Left forelimb (tissue), 1 donor: ENCODE measurements at regions not wholly inside any gene's neighbourhood (a gene's known extent, or its start where the extent isn't known, plus 50 kb on each side); places are given as distances from the start of the nearest gene placed in this dataset.
"Not testable (repeated sequence)": the region's sequence is repeated elsewhere in the genome, so short reads cannot be mapped to it uniquely, and the experiment has no call there.

Experiments used
- DNase-seq: peaks from one replicate; pipeline ENCODE4 v3.0.0-alpha.2; 2018; ENCODE audit warnings: low spot score

DNA sequence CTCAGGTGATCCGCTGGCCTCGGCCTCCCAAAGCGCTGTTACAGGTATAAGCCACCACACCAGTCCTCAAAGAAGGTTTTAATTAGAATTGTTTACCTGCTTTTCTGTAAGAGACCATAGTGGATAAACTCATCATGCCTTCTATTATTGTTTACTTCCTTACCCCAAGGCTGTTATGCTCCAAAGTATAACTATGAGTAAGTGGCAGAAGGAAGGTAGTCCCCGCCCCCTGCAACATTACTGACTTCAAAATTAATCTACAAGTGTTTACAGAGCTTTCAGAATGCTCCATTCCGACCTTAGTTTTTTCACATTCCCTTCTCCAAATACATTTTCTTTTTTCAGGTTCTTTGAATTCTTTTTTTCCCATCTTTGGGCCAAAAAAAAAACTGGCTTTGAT, 480.5 kb upstream of the NOX3 start:
- no peak for DNase-seq

DNA sequence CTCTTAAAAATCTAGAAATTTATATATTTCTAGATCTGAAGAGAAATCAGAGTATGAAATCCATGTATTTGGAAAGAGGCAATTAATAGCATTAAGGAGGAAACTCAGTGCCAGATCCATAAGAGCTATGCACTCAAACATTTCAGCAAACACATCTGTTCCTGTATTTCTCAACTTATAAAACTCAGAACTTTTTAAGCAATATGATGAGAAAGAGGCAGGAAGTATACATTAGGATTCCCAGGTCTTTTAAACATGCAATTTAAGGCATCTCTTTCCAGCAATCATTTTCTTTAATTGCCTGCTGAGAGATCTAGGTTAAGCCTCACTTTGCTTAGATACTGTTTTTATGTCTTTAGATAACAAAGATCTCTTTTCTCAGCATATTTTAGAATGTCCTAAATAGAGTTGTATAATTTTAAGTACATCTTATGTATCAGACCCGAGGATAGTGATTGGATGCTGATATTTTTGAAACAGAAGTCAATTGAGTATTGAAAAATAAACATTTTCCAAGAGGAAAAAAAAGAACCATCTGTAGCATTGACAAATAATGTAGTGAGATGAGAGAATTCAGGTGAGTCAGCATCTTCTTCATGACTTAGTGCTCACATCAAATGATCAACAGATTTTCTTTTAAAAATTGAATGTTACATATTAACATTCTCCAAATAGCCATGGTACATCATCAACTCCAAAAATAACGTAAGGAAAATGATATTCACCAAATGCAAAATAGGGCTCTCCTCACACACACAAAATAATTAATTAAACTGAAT, 461.4 kb upstream of the NOX3 start:
- DNase-seq, result no peak

DNA sequence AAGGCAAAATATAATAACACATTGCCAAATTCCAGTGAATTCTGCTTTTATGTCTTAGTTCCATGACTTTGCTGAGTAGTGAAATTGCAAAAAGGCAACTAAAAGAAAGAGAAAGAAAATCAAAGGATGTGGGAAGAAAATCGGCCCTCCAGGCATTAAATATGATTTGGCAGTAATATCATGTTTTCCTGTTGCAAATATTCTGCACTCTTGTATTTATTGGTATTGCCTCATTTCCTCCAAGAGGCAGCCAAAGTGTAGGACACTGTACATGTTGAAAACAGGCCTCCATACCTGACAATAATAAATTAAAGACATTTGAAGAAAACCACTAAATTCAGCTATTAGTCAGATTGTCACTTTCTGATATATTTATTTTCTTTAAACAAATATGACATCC, 460.0 kb upstream of the NOX3 start:
- DNase-seq, result no peak

DNA sequence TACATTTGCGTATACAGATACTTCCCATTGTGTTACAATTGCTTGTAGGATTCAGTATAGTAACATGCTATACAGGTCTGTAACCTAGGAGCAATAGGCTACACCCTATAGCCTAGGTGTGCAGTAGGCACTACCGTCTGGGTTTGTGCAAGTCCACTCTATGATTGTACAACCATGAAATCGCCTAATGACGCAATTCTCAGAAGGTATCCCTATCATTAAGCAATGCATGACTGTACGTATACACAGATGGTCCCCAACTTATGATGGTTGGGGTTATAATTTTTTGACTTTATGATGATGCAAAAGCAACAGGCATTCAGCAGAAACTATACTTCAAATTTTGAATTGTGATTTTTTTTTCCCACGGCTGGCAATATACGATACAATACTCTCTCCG, 458.2 kb upstream of the NOX3 start:
- no peak for DNase-seq

DNA sequence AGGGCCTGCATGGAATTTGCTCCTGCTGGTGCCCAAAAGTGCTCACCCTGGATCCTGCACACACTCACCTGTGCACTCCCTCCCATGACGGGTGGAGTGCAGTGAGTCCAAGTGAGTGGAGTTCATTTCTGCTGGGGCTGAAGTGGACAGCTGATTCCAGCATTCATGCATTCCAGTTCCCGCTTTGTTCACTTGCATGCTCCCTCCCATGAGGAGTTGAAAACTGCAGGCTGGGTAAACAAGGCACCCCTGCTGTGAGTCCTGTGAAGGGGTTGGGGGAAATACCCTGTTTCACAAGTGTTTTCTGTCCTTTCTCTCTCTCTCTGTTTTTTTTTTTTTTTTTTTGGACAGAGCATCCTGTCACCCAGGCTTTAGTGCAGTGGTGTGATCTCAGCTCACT, 454.1 kb upstream of the NOX3 start:
- no peak for DNase-seq

- no peak for DNase-seq
Measured at GRCh38 chr6:155895641-155896040, 440.0 kb upstream of the NOX3 start.

DNA sequence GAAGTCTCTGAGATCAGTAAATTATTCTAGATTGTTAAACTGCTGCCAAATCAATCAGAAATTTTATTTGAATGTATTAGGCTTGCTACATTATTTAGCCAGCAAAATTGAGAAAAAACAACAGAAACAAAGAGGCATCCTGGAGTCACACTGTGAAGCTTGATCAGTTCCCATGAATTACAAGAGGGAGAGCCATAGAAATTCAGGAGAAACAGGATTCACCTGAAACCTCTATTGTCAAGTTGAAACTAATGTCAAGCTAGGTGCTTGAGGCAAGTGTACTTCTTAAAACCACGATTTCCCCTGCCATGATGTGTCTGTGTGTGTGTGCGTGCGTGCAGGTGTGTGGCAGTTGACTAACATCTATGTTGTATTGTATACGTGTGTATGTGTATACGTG, 439.1 kb upstream of the NOX3 start:
- DNase-seq, result no peak

GRCh38 chr6:155894262-155894661, 438.6 kb upstream of the NOX3 start:
- no peak for DNase-seq

- no peak for DNase-seq
Measured at GRCh38 chr6:155890409-155890808, 434.8 kb upstream of the NOX3 start.

GRCh38 chr6:155889410-155889809, 433.8 kb upstream of the NOX3 start:
- DNase-seq, result no peak

- DNase-seq, result no peak
Measured at GRCh38 chr6:155887421-155887820, 431.8 kb upstream of the NOX3 start.

DNA sequence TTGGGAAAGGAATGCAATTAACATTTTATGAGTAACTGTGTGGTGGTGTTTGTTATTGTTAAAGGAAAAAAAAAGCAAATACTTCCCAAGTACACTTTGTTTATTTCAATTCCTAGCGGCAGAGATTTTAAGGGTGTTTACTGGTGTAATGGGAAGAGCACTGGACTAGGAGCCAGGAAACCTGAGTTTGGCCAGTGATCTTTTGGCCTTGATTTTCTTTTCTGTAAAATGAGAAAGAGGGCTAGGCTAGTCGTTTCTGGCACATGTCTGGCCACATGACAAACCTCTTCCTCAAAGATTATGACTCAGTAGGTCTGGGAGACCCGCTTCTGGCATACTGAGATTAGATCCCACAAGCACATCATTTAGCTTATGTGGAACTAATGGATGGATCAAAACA, 428.1 kb upstream of the NOX3 start:
- no peak for DNase-seq

GRCh38 chr6:155883334-155883731, 427.7 kb upstream of the NOX3 start:
- no peak for DNase-seq

- DNase-seq, result no peak
Measured at GRCh38 chr6:155882527-155883333, 427.1 kb upstream of the NOX3 start.

- no peak for DNase-seq
Measured at GRCh38 chr6:155881826-155882526, 426.3 kb upstream of the NOX3 start.

GRCh38 chr6:155880900-155881299, 425.3 kb upstream of the NOX3 start:
- no peak for DNase-seq

DNA sequence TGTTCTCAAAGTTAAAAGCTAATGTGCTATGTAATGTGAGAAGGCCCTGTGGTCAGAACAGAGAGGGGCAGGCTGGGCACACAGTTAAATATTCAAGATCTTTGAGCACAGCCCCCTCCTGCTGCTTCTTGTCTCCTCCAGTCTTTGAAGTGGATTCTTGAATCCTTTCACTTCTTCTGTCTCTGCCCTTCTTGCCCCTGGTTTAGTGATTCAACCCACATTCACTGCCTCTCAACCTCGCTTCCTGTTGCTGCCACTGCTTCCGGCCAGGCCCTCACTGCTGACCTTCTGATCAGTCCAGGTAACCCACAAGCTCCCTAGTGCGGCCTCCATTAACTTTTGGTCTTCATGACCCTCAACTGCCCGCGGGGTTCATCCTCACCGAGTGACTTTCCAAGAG, 417.3 kb upstream of the NOX3 start:
- no peak for DNase-seq

- DNase-seq, result no peak
Measured at GRCh38 chr6:155867682-155868081, 412.0 kb upstream of the NOX3 start.

DNA sequence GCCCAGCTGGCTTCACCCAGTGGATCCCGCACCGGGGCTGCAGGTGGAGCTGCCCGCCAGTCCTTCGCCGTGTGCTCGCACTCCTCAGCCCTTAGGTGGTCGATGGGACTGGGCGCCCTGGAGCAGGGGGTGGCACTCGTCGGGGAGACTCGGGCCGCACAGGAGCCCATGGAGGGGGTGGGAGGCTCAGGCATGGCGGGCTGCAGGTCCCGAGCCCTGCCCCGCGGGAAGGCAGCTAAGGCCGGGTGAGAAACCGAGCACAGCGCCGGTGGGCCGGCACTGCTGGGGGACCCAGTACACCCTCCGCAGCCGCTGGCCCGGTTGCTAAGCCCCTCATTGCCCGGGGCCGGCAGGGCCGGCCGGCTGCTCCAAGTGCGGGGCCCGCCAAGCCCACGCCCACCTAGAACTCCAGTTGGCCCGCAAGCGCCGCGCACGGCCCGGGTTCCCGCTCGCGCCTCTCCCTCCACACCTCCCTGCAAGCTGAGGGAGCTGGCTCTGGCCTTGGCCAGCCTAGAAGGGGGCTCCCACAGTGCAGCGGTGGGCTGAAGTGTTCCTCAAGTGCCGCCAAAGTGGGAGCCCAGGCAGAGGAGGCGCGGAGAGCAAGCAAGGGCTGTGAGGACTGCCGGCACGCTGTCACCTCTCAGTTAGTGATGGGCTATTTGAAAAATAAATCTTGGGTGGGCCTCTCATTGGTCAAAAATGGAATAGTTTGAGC, 411.2 kb upstream of the NOX3 start:
- not testable (repeated sequence) for DNase-seq

GRCh38 chr6:155861821-155862220, 406.2 kb upstream of the NOX3 start:
- no peak for DNase-seq

- not testable (repeated sequence) for DNase-seq
Measured at GRCh38 chr6:155858906-155859305, 403.3 kb upstream of the NOX3 start.

- DNase-seq, result no peak
Measured at GRCh38 chr6:155854787-155855186, 399.1 kb upstream of the NOX3 start.
